Keratinocyte (primary cell): ENCODE measurements at regions not wholly inside any gene's neighbourhood (a gene's known extent, or its start where the extent isn't known, plus 50 kb on each side); places are given as distances from the start of the nearest gene placed in this dataset.

Source experiments
- DNase-seq: peaks from one replicate; pipeline ENCODE4 v3.0.0-alpha.2; 2011; ENCODE audit warnings: low read depth, missing footprints, low spot score
- FAIRE-seq: peaks from 2 replicates; lab custom pipeline; 2011; peaks lifted over from hg19 to GRCh38; lab: Jason Lieb, UNC
- H2AFZ ChIP-seq: 2 replicates; pipeline ENCODE4 v1.6.0; 2012; ENCODE audit warnings: low read length, control low read depth, inconsistent platforms; ENCODE audit not compliant: control insufficient read depth
- H3K27ac ChIP-seq: 2 replicates; pipeline ENCODE4 v1.5.1; 2011; ENCODE audit warnings: low read length; ENCODE audit not compliant: control insufficient read depth, insufficient read depth
- H3K27me3 ChIP-seq: 3 replicates; pipeline ENCODE4 v1.6.0; 2011; ENCODE audit warnings: low read length; ENCODE audit not compliant: control insufficient read depth, insufficient read depth; ENCODE audit errors: extremely low read depth
- H3K36me3 ChIP-seq, 2 experiments: 2 replicates in 1 of 2; 3 replicates in 1 of 2; pipeline ENCODE4 v1.5.1; 2011; ENCODE audit warnings: low read length in 2 of 2, mild to moderate bottlenecking in 1 of 2; ENCODE audit not compliant: control insufficient read depth in 2 of 2, insufficient read depth in 2 of 2; ENCODE audit errors: extremely low read depth in 1 of 2
- H3K4me1 ChIP-seq: 3 replicates; pipeline ENCODE4 v1.5.1; 2011; ENCODE audit warnings: low read length; ENCODE audit not compliant: control insufficient read depth, insufficient read depth; ENCODE audit errors: extremely low read depth
- H3K4me2 ChIP-seq: 3 replicates; pipeline ENCODE4 v1.6.0; 2011; ENCODE audit warnings: low read depth, low read length; ENCODE audit not compliant: control insufficient read depth, insufficient read depth; ENCODE audit errors: extremely low read depth
- H3K4me3 ChIP-seq, 3 experiments: fragments of 200-600 bp in 1 of 3; sonication (generic) in 1 of 3; 2 replicates in 2 of 3; 3 replicates in 1 of 3; pipeline ENCODE4 v1.5.1; 2011 to 2016; ENCODE audit warnings: low read length in 3 of 3, mild to moderate bottlenecking in 3 of 3, control low read depth in 2 of 3, inconsistent platforms in 1 of 3, low read depth in 1 of 3, mixed read lengths in 1 of 3, mixed run types in 1 of 3, moderate library complexity in 1 of 3; ENCODE audit not compliant: control insufficient read depth in 2 of 3, insufficient read depth in 2 of 3; ENCODE audit errors: extremely low read depth in 1 of 3
- H3K79me2 ChIP-seq: 2 replicates; pipeline ENCODE4 v1.6.0; 2012; ENCODE audit warnings: low read length; ENCODE audit not compliant: control insufficient read depth, insufficient read depth
- H3K9ac ChIP-seq: 3 replicates; pipeline ENCODE4 v1.6.0; 2011; ENCODE audit warnings: low read length; ENCODE audit not compliant: control insufficient read depth, insufficient read depth; ENCODE audit errors: extremely low read depth
- H3K9me1 ChIP-seq: 3 replicates; pipeline ENCODE4 v1.6.0; 2011; ENCODE audit warnings: low read length; ENCODE audit not compliant: control insufficient read depth, insufficient read depth; ENCODE audit errors: extremely low read depth
- H3K9me3 ChIP-seq: 2 replicates; pipeline ENCODE4 v1.5.1; 2012; ENCODE audit warnings: low read depth, low read length; ENCODE audit not compliant: control insufficient read depth
- H4K20me1 ChIP-seq: 3 replicates; pipeline ENCODE4 v1.6.0; 2011; ENCODE audit warnings: low read length; ENCODE audit not compliant: control insufficient read depth, insufficient read depth; ENCODE audit errors: extremely low read depth
- CTCF ChIP-seq, 3 experiments: IDR thresholded peaks in 1 of 3; conservative IDR thresholded peaks in 1 of 3; optimal IDR thresholded peaks in 1 of 3; 2 replicates in 2 of 3; 3 replicates in 1 of 3; pipeline versions ENCODE3 to v1.5.1; 2011; ENCODE audit warnings: low read length in 3 of 3, mild to moderate bottlenecking in 3 of 3, moderate library complexity in 2 of 3, control low read depth in 1 of 3, inconsistent platforms in 1 of 3; ENCODE audit not compliant: insufficient read depth in 2 of 3; ENCODE audit errors: extremely low read depth in 1 of 3
- EZH2 ChIP-seq: IDR thresholded peaks from one replicate; pipeline ENCODE4 v1.6.1; 2012; ENCODE audit warnings: inconsistent platforms, mild to moderate bottlenecking, low read length, moderate library complexity
- dilution Hi-C: fragments of 300-500 bp; cut with MboI; formaldehyde crosslinking; loops from one replicate; pipeline ENCODE4 v1.7.0; 2020; ENCODE audit warnings: low sequenced_read_pairs; ENCODE audit not compliant: extremely low pct_ligation_motif_present

- no peak for DNase-seq
Observed at GRCh38 chr7:57772126-57772924, 322.3 kb downstream of the ZNF716 start.

GRCh38 chr7:57774300-57774699 is 324.3 kb downstream of the ZNF716 start:
- Histone ChIP-seq H3K9me3 (peaks cover 6% of the 10 kb centered on the region), H3K36me3 (no peaks in the 10 kb centered on the region), H3K4me1 (no peaks in the 10 kb centered on the region), H3K9me1 (no peaks in the 10 kb centered on the region), H2AFZ (no peak overlapping the region), H3K79me2 (no peaks in the 10 kb centered on the region), H3K4me3 (no peak overlapping the region), H3K4me2 (no peak overlapping the region), H3K9ac (no peak overlapping the region), H3K27ac (no peak overlapping the region), H4K20me1 (no peaks in the 10 kb centered on the region), H3K27me3 (no peaks in the 10 kb centered on the region)
- TF ChIP-seq EZH2 (no peak), CTCF (optimal IDR thresholded peaks at IDR 0.05 in 1 of 3, IDR thresholded peaks at IDR 0.05 in 1 of 3, conservative IDR thresholded peaks at IDR 0.05 in 1 of 3; ENCODE audit: extremely low read depth in 1 of 3, insufficient read depth in 2 of 3, low read length in 3 of 3) (no peak)
- dilution Hi-C loops: no loop called here
- FAIRE-seq: no peak
- no peak for DNase-seq

More at GRCh38 chr7:57772126-57772924, 322.3 kb downstream of the ZNF716 start:
- no peak for FAIRE-seq
- TF ChIP-seq EZH2 (no peak), CTCF (optimal IDR thresholded peaks at IDR 0.05 in 1 of 3, IDR thresholded peaks at IDR 0.05 in 1 of 3, conservative IDR thresholded peaks at IDR 0.05 in 1 of 3; ENCODE audit: extremely low read depth in 1 of 3, insufficient read depth in 2 of 3, low read length in 3 of 3) (no peak)
- H3K36me3 ChIP-seq: no peaks in the 10 kb centered on the region
- H3K4me2 ChIP-seq: no peak overlapping the region
- no peaks in the 10 kb centered on the region for H3K4me1 ChIP-seq
- peaks cover 6% of the 10 kb centered on the region for H3K9me3 ChIP-seq
- H3K9ac ChIP-seq: no peak overlapping the region
- H3K4me3 ChIP-seq: no peak overlapping the region
- H3K79me2 ChIP-seq: no peaks in the 10 kb centered on the region
- dilution Hi-C loops: no loop called here
- H3K27ac ChIP-seq: no peak overlapping the region
- no peaks in the 10 kb centered on the region for H3K9me1 ChIP-seq
- H2AFZ ChIP-seq: no peak overlapping the region
- no peaks in the 10 kb centered on the region for H3K27me3 ChIP-seq
- H4K20me1 ChIP-seq: no peaks in the 10 kb centered on the region
